ENCODE measurements at regions not wholly inside any gene's neighbourhood (a gene's known extent, or its start where the extent isn't known, plus 50 kb on each side); places are given as distances from the start of the nearest gene placed in this dataset.

DNA sequence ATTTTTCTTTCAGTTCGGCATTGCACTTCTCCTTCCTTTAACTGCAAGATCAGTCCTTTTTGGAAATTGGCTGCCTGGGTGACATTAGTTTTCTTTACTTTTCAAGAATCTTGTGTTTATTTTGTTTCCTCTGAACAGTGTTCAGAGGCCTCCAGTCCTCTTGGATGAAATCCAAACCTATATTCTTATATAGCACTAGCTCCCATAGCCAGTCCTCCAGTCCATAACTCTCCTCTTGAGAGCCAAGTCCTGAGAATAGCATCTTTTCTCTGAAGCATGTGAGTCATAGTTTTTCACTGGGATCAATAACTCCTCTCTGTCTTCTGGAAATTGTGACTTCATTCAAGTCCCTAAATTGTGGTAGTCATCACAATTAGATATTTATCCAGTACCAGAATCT is 357.5 kb downstream of the RAPGEF2 start:
- Histone ChIP-seq H3K27ac (no peak overlapping the region), H3K4me3 (no peak overlapping the region), H3K9me3 (peaks cover 13% of the 10 kb centered on the region), H3K4me1 (no peaks in the 10 kb centered on the region), H3K36me3 (ENCODE audit: insufficient read depth in 1 of 2, low read depth in 1 of 2) (no peaks in the 10 kb centered on the region), H3K27me3 (ENCODE audit: insufficient read depth in 3 of 3, low read length in 2 of 3) (no peaks in the 10 kb centered on the region)
- ATAC-seq (no peak), DNase-seq (no peak)
- TF ChIP-seq CTCF (IDR thresholded peaks at IDR 0.05), result no peak
- intact Hi-C loops (cut with DNase I), result no loop called here
- WGBS, 3 donors, result 77 to 83% (median 79%) methylated on average over 1 of the region's 1 CpG

- intact Hi-C loops (cut with DNase I), result no loop called here
- ATAC-seq (no peak), DNase-seq (no peak)
- Histone ChIP-seq H3K9me3 (peaks cover 13% of the 10 kb centered on the region), H3K4me3 (no peak overlapping the region), H3K4me1 (no peaks in the 10 kb centered on the region), H3K27me3 (ENCODE audit: insufficient read depth in 3 of 3, low read length in 2 of 3) (no peaks in the 10 kb centered on the region), H3K27ac (no peak overlapping the region), H3K36me3 (ENCODE audit: insufficient read depth in 1 of 2, low read depth in 1 of 2) (no peaks in the 10 kb centered on the region)
- no peak for TF ChIP-seq CTCF (IDR thresholded peaks at IDR 0.05)
- 87 to 91% (median 89%) methylated on average over 2 of the region's 2 CpGs for WGBS, 3 donors
Observed at GRCh38 chr4:159463235-159463634, 360.4 kb downstream of the RAPGEF2 start.

- Histone ChIP-seq H3K4me1 (no peaks in the 10 kb centered on the region), H3K9me3 (peaks cover 13% of the 10 kb centered on the region), H3K4me3 (no peak overlapping the region), H3K27me3 (ENCODE audit: insufficient read depth in 3 of 3, low read length in 2 of 3) (no peaks in the 10 kb centered on the region), H3K27ac (no peak overlapping the region), H3K36me3 (ENCODE audit: insufficient read depth in 1 of 2, low read depth in 1 of 2) (no peaks in the 10 kb centered on the region)
- no peak for TF ChIP-seq CTCF (IDR thresholded peaks at IDR 0.05)
- ATAC-seq (no peak), DNase-seq (no peak)
- intact Hi-C loops (cut with DNase I), result no loop called here
Observed at GRCh38 chr4:159464302-159464701, 361.4 kb downstream of the RAPGEF2 start.

DNA sequence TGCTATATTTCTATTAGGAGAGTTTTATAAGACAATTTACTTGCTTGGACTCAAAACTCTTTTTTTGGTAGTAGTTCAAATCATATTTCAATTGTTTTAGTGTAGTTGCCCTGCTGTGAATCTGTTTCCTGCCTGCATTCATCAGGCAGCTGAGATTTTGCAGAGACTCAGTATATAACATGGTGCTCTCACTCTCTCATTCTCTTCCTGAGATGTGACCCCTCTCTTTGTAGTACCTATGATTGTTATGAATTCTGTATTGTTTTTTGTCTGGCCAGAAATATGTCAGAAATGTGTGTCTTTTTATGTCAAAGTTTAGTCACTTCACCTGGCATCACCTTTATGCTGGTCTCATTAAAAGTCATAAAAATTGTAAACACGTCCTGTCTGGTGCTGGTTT is 374.0 kb downstream of the RAPGEF2 start:
- Histone ChIP-seq H3K27ac (no peak overlapping the region), H3K9me3 (no peaks in the 10 kb centered on the region), H3K27me3 (ENCODE audit: insufficient read depth in 3 of 3, low read length in 2 of 3) (no peaks in the 10 kb centered on the region), H3K4me3 (no peak overlapping the region), H3K4me1 (no peaks in the 10 kb centered on the region), H3K36me3 (ENCODE audit: insufficient read depth in 1 of 2, low read depth in 1 of 2) (no peaks in the 10 kb centered on the region)
- WGBS, 3 donors, result 69 to 91% (median 70%) methylated on average over 1 of the region's 1 CpG
- DNase-seq (no peak), ATAC-seq (no peak)
- intact Hi-C loops (cut with DNase I), result no loop called here
- TF ChIP-seq CTCF (IDR thresholded peaks at IDR 0.05), result no peak

DNA sequence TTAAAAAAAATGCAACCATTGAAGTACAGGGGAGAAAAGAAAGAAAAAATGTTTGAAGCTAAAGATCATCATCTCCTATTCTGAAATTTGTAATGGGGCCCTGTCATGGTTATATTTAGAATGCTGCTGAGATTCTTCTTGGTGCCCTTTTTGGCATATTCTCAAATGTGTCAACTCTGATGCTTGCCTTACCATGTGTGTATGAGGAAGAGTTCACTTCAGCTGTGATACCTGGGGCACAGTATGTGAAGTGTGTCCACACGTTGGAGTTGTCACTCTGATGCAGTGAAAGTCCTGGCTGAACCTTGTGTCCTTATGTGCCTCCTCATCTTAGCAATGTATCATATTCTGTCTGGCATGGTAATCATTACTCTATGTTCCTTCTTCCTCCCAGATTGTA is 377.9 kb downstream of the RAPGEF2 start:
- intact Hi-C loops (cut with DNase I), result no loop called here
- Histone ChIP-seq H3K27ac (no peak overlapping the region), H3K27me3 (ENCODE audit: insufficient read depth in 3 of 3, low read length in 2 of 3) (no peaks in the 10 kb centered on the region), H3K36me3 (ENCODE audit: insufficient read depth in 1 of 2, low read depth in 1 of 2) (no peaks in the 10 kb centered on the region), H3K4me1 (no peaks in the 10 kb centered on the region), H3K4me3 (no peak overlapping the region), H3K9me3 (no peaks in the 10 kb centered on the region)
- no peak for DNase-seq
- TF ChIP-seq CTCF (IDR thresholded peaks at IDR 0.05), result no peak
- ATAC-seq, result peak; percentile 64 to 86 (median 75)
- 0 to 28% (median 13%) methylated on average over 1 of the region's 1 CpG for WGBS, 3 donors
